Stomach (tissue), 4 donors: ENCODE measurements at regions not wholly inside any gene's neighbourhood (a gene's known extent, or its start where the extent isn't known, plus 50 kb on each side); places are given as distances from the start of the nearest gene placed in this dataset.

ENCODE experiments used
- EP300 ChIP-seq: sonication (generic); formaldehyde crosslinking; IDR thresholded peaks from one replicate; pipeline ENCODE4 v1.6.1; 2017; ENCODE audit warnings: antibody characterized with exemption
- POLR2A ChIP-seq, 4 donors: fragments of 450-650 bp; IDR thresholded peaks; one replicate each; pipeline ENCODE4 v1.6.1; 2016; ENCODE audit warnings: antibody characterized with exemption in 4 of 4, control low read depth in 2 of 4, mild to moderate bottlenecking in 1 of 4, moderate library complexity in 1 of 4
- POLR2AphosphoS5 ChIP-seq, 3 donors: sonication (generic); formaldehyde crosslinking; IDR thresholded peaks; one replicate each; pipeline ENCODE4 v1.6.1; 2016; ENCODE audit warnings: antibody characterized with exemption in 3 of 3
- TF ChIP-seq, protein P1 (sequence below), 7 experiments: fragments of 450-650 bp in 4 of 7; fragments of 200-600 bp in 3 of 7; sonication (generic) in 3 of 7; IDR thresholded peaks; one replicate each; pipeline ENCODE4 v1.5.1; 2016 to 2019; ENCODE audit warnings: antibody characterized with exemption in 7 of 7, control low read depth in 2 of 7, mild to moderate bottlenecking in 1 of 7

DNA sequence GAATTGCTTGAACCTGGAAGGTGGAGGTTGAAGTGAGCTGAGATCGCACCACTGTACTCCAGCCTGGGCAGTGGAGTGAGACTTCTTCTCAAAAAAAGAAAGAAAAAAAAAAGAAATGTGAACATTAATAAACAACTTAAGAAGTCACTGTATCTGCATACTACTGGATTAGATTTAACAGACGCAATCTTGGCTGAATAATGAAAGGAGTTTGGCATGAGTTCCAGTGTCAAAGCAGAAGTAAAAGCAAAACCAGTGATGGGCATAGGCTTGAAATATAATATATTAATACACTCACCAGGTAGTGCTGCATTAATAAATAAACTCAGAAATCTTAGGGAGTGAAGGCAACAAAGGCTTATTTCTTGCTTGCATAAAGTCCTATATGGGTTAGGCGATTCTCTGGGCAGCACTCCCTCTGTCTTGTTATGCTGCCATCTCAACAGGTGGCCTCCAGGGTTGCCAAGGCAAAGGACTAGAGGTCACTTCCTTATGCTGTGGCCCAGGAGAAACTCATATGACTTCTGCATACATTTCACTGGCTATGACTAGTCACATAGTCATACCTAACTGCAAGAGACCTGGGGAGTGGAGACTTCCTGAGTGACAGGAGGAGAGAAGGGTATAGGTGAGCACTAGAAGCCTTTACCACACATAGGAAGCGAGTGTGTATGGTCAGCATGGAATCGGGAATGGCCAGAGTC lies 296.2 kb upstream of the SPRED2 start:
- TF ChIP-seq, protein P1, sequence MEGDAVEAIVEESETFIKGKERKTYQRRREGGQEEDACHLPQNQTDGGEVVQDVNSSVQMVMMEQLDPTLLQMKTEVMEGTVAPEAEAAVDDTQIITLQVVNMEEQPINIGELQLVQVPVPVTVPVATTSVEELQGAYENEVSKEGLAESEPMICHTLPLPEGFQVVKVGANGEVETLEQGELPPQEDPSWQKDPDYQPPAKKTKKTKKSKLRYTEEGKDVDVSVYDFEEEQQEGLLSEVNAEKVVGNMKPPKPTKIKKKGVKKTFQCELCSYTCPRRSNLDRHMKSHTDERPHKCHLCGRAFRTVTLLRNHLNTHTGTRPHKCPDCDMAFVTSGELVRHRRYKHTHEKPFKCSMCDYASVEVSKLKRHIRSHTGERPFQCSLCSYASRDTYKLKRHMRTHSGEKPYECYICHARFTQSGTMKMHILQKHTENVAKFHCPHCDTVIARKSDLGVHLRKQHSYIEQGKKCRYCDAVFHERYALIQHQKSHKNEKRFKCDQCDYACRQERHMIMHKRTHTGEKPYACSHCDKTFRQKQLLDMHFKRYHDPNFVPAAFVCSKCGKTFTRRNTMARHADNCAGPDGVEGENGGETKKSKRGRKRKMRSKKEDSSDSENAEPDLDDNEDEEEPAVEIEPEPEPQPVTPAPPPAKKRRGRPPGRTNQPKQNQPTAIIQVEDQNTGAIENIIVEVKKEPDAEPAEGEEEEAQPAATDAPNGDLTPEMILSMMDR (IDR thresholded peaks at IDR 0.05): no peak
- TF ChIP-seq POLR2A (IDR thresholded peaks at IDR 0.05): no peak
- no peak for TF ChIP-seq EP300
- peak in 2 of 3 donors; percentile 12 to 47 for TF ChIP-seq POLR2AphosphoS5 (IDR thresholded peaks at IDR 0.05)
